ENCODE measurements at regions not wholly inside any gene's neighbourhood (a gene's known extent, or its start where the extent isn't known, plus 50 kb on each side); places are given as distances from the start of the nearest gene placed in this dataset.

GRCh38 chr6:147911057-147911456 lies 402.6 kb downstream of the SAMD5 start:
- Histone ChIP-seq H3K4me1 (ENCODE audit: insufficient read depth, low read length) (no peaks in the 10 kb centered on the region), H2AFZ (ENCODE audit: low read depth, low read length) (no peak overlapping the region), H3K4me3 (ENCODE audit: low read length) (no peak overlapping the region)

GRCh38 chr6:147911686-147912085 lies 403.2 kb downstream of the SAMD5 start:
- Histone ChIP-seq H2AFZ (ENCODE audit: low read depth, low read length) (no peak overlapping the region), H3K4me1 (ENCODE audit: insufficient read depth, low read length) (no peaks in the 10 kb centered on the region), H3K9me3 (ENCODE audit: low read length) (no peaks in the 10 kb centered on the region), H3K4me3 (ENCODE audit: low read length) (no peak overlapping the region), H3K27me3 (ENCODE audit: insufficient read depth, low read length) (no peaks in the 10 kb centered on the region), H3K36me3 (ENCODE audit: insufficient read depth, low read length) (no peaks in the 10 kb centered on the region)

More at GRCh38 chr6:147911057-147911456, 402.6 kb downstream of the SAMD5 start:
- H3K36me3 ChIP-seq (ENCODE audit: insufficient read depth, low read length), result no peaks in the 10 kb centered on the region
- no peaks in the 10 kb centered on the region for H3K9me3 ChIP-seq (ENCODE audit: low read length)
- no peaks in the 10 kb centered on the region for H3K27me3 ChIP-seq (ENCODE audit: insufficient read depth, low read length)

- no peaks in the 10 kb centered on the region for H3K27me3 ChIP-seq (ENCODE audit: insufficient read depth, low read length)
- H2AFZ ChIP-seq (ENCODE audit: low read depth, low read length), result no peak overlapping the region
- no peak overlapping the region for H3K4me3 ChIP-seq (ENCODE audit: low read length)
- no peaks in the 10 kb centered on the region for H3K4me1 ChIP-seq (ENCODE audit: insufficient read depth, low read length)
- H3K36me3 ChIP-seq (ENCODE audit: insufficient read depth, low read length), result no peaks in the 10 kb centered on the region
- H3K9me3 ChIP-seq (ENCODE audit: low read length), result no peaks in the 10 kb centered on the region
Observed at GRCh38 chr6:147922799-147923198, 414.3 kb downstream of the SAMD5 start.

- H2AFZ ChIP-seq (ENCODE audit: low read depth, low read length), result no peak overlapping the region
- no peaks in the 10 kb centered on the region for H3K9me3 ChIP-seq (ENCODE audit: low read length)
- no peak overlapping the region for H3K4me3 ChIP-seq (ENCODE audit: low read length)
- H3K36me3 ChIP-seq (ENCODE audit: insufficient read depth, low read length), result no peaks in the 10 kb centered on the region
- no peaks in the 10 kb centered on the region for H3K4me1 ChIP-seq (ENCODE audit: insufficient read depth, low read length)
- no peaks in the 10 kb centered on the region for H3K27me3 ChIP-seq (ENCODE audit: insufficient read depth, low read length)
Observed at GRCh38 chr6:147924598-147924997, 416.1 kb downstream of the SAMD5 start.

- no peaks in the 10 kb centered on the region for H3K27me3 ChIP-seq (ENCODE audit: insufficient read depth, low read length)
- H2AFZ ChIP-seq (ENCODE audit: low read depth, low read length), result no peak overlapping the region
- no peaks in the 10 kb centered on the region for H3K36me3 ChIP-seq (ENCODE audit: insufficient read depth, low read length)
- H3K9me3 ChIP-seq (ENCODE audit: low read length), result no peaks in the 10 kb centered on the region
- no peak overlapping the region for H3K4me3 ChIP-seq (ENCODE audit: low read length)
- H3K4me1 ChIP-seq (ENCODE audit: insufficient read depth, low read length), result no peaks in the 10 kb centered on the region
Observed at GRCh38 chr6:147925826-147926225, 416.8 kb upstream of the SASH1 start.

- no peaks in the 10 kb centered on the region for H3K4me1 ChIP-seq (ENCODE audit: insufficient read depth, low read length)
- no peak overlapping the region for H3K4me3 ChIP-seq (ENCODE audit: low read length)
- H3K27me3 ChIP-seq (ENCODE audit: insufficient read depth, low read length), result peaks cover 7% of the 10 kb centered on the region
- H3K9me3 ChIP-seq (ENCODE audit: low read length), result no peaks in the 10 kb centered on the region
- no peaks in the 10 kb centered on the region for H3K36me3 ChIP-seq (ENCODE audit: insufficient read depth, low read length)
- H2AFZ ChIP-seq (ENCODE audit: low read depth, low read length), result no peak overlapping the region
Observed at GRCh38 chr6:147930745-147931144, 411.9 kb upstream of the SASH1 start.

- no peaks in the 10 kb centered on the region for H3K4me1 ChIP-seq (ENCODE audit: insufficient read depth, low read length)
- no peaks in the 10 kb centered on the region for H3K36me3 ChIP-seq (ENCODE audit: insufficient read depth, low read length)
- H3K4me3 ChIP-seq (ENCODE audit: low read length), result no peak overlapping the region
- H2AFZ ChIP-seq (ENCODE audit: low read depth, low read length), result no peak overlapping the region
- no peaks in the 10 kb centered on the region for H3K9me3 ChIP-seq (ENCODE audit: low read length)
- H3K27me3 ChIP-seq (ENCODE audit: insufficient read depth, low read length), result peaks cover 7% of the 10 kb centered on the region
Observed at GRCh38 chr6:147933224-147933623, 409.4 kb upstream of the SASH1 start.

- Histone ChIP-seq H3K4me1 (ENCODE audit: insufficient read depth, low read length) (no peaks in the 10 kb centered on the region), H3K4me3 (ENCODE audit: low read length) (no peak overlapping the region), H2AFZ (ENCODE audit: low read depth, low read length) (no peak overlapping the region), H3K27me3 (ENCODE audit: insufficient read depth, low read length) (peaks cover 7% of the 10 kb centered on the region), H3K36me3 (ENCODE audit: insufficient read depth, low read length) (no peaks in the 10 kb centered on the region), H3K9me3 (ENCODE audit: low read length) (no peaks in the 10 kb centered on the region)
Observed at GRCh38 chr6:147935656-147936055, 407.0 kb upstream of the SASH1 start.

GRCh38 chr6:147936703-147937470 lies 405.8 kb upstream of the SASH1 start:
- no peak overlapping the region for H3K4me3 ChIP-seq (ENCODE audit: low read length)
- H3K9me3 ChIP-seq (ENCODE audit: low read length), result no peaks in the 10 kb centered on the region
- H3K36me3 ChIP-seq (ENCODE audit: insufficient read depth, low read length), result no peaks in the 10 kb centered on the region
- H3K27me3 ChIP-seq (ENCODE audit: insufficient read depth, low read length), result peaks cover 7% of the 10 kb centered on the region
- H3K4me1 ChIP-seq (ENCODE audit: insufficient read depth, low read length), result peaks cover 5% of the 10 kb centered on the region
- H2AFZ ChIP-seq (ENCODE audit: low read depth, low read length), result no peak overlapping the region

- Histone ChIP-seq H3K4me1 (ENCODE audit: insufficient read depth, low read length) (peaks cover 8% of the 10 kb centered on the region), H3K9me3 (ENCODE audit: low read length) (peaks cover 6% of the 10 kb centered on the region), H3K27me3 (ENCODE audit: insufficient read depth, low read length) (no peaks in the 10 kb centered on the region), H3K4me3 (ENCODE audit: low read length) (no peak overlapping the region), H3K36me3 (ENCODE audit: insufficient read depth, low read length) (no peaks in the 10 kb centered on the region), H2AFZ (ENCODE audit: low read depth, low read length) (no peak overlapping the region)
Observed at GRCh38 chr6:147941143-147941542, 401.5 kb upstream of the SASH1 start.

GRCh38 chr6:147942363-147942762 lies 400.3 kb upstream of the SASH1 start:
- no peaks in the 10 kb centered on the region for H3K36me3 ChIP-seq (ENCODE audit: insufficient read depth, low read length)
- peaks cover 6% of the 10 kb centered on the region for H3K9me3 ChIP-seq (ENCODE audit: low read length)
- H3K27me3 ChIP-seq (ENCODE audit: insufficient read depth, low read length), result no peaks in the 10 kb centered on the region
- H3K4me3 ChIP-seq (ENCODE audit: low read length), result no peak overlapping the region
- H2AFZ ChIP-seq (ENCODE audit: low read depth, low read length), result no peak overlapping the region
- peaks cover 8% of the 10 kb centered on the region for H3K4me1 ChIP-seq (ENCODE audit: insufficient read depth, low read length)

GRCh38 chr6:147944122-147944521 lies 398.5 kb upstream of the SASH1 start:
- no peak overlapping the region for H2AFZ ChIP-seq (ENCODE audit: low read depth, low read length)
- no peak overlapping the region for H3K4me3 ChIP-seq (ENCODE audit: low read length)
- H3K36me3 ChIP-seq (ENCODE audit: insufficient read depth, low read length), result no peaks in the 10 kb centered on the region
- peaks cover 2% of the 10 kb centered on the region for H3K27me3 ChIP-seq (ENCODE audit: insufficient read depth, low read length)
- H3K4me1 ChIP-seq (ENCODE audit: insufficient read depth, low read length), result peaks cover 8% of the 10 kb centered on the region
- peaks cover 6% of the 10 kb centered on the region for H3K9me3 ChIP-seq (ENCODE audit: low read length)

GRCh38 chr6:147947521-147947920 lies 395.1 kb upstream of the SASH1 start:
- H3K9me3 ChIP-seq (ENCODE audit: low read length), result peaks cover 6% of the 10 kb centered on the region
- H3K36me3 ChIP-seq (ENCODE audit: insufficient read depth, low read length), result no peaks in the 10 kb centered on the region
- no peak overlapping the region for H2AFZ ChIP-seq (ENCODE audit: low read depth, low read length)
- no peak overlapping the region for H3K4me3 ChIP-seq (ENCODE audit: low read length)
- peaks cover 2% of the 10 kb centered on the region for H3K27me3 ChIP-seq (ENCODE audit: insufficient read depth, low read length)
- H3K4me1 ChIP-seq (ENCODE audit: insufficient read depth, low read length), result no peaks in the 10 kb centered on the region
